HEK293T (cell line): ENCODE measurements at regions not wholly inside any gene's neighbourhood (a gene's known extent, or its start where the extent isn't known, plus 50 kb on each side); places are given as distances from the start of the nearest gene placed in this dataset.

Source experiments
- CTCF ChIA-PET: fragments of 350-600 bp; formaldehyde crosslinking; extraction: SDS; loops from one replicate; lab custom pipeline; 2021; ENCODE audit warnings: antibody characterized with exemption, inconsistent platforms; lab: Yijun Ruan, JAX
- POLR2A ChIA-PET: fragments of 350-600 bp; formaldehyde crosslinking; extraction: SDS; loops from one replicate; lab custom pipeline; 2020; ENCODE audit warnings: antibody characterized with exemption, inconsistent platforms; lab: Yijun Ruan, JAX
- DNase-seq: peaks from one replicate; pipeline ENCODE4 v3.0.0; 2012; ENCODE audit warnings: mixed read lengths; ENCODE audit errors: extremely low spot score
- ARNT ChIP-seq: fragments of 450-650 bp; IDR thresholded peaks from 2 replicates; pipeline ENCODE4 v1.6.1; 2017; ENCODE audit warnings: mild to moderate bottlenecking
- BHLHE40 ChIP-seq: fragments of 450-650 bp; IDR thresholded peaks from 2 replicates; pipeline ENCODE4 v1.6.1; 2016; ENCODE audit warnings: mild to moderate bottlenecking, moderate library complexity, borderline replicate concordance
- CTBP1 ChIP-seq: fragments of 450-650 bp; IDR thresholded peaks from 2 replicates; pipeline ENCODE4 v1.6.1; 2016; ENCODE audit warnings: borderline replicate concordance
- ELF4 ChIP-seq: fragments of 450-650 bp; IDR thresholded peaks from 2 replicates; pipeline ENCODE4 v1.6.1; 2017; ENCODE audit warnings: antibody characterized with exemption
- FOXA1 ChIP-seq: fragments of 450-650 bp; IDR thresholded peaks from 2 replicates; pipeline ENCODE4 v1.6.1; 2016; ENCODE audit warnings: mild to moderate bottlenecking
- FOXK2 ChIP-seq: fragments of 450-650 bp; IDR thresholded peaks from 2 replicates; pipeline ENCODE4 v1.6.1; 2016; ENCODE audit warnings: mild to moderate bottlenecking
- FOXM1 ChIP-seq: fragments of 450-650 bp; IDR thresholded peaks from 2 replicates; pipeline ENCODE4 v1.6.1; 2017; ENCODE audit warnings: mild to moderate bottlenecking, borderline replicate concordance
- HDGF ChIP-seq: fragments of 450-650 bp; IDR thresholded peaks from 2 replicates; pipeline ENCODE4 v1.6.1; 2017; ENCODE audit warnings: antibody characterized with exemption, borderline replicate concordance
- L3MBTL2 ChIP-seq: fragments of 450-650 bp; conservative IDR thresholded peaks from 2 replicates; pipeline ENCODE4 v1.6.1; 2016; ENCODE audit warnings: mild to moderate bottlenecking
- LEF1 ChIP-seq: fragments of 450-650 bp; IDR thresholded peaks from 2 replicates; pipeline ENCODE4 v1.6.1; 2017; ENCODE audit warnings: mild to moderate bottlenecking, borderline replicate concordance
- NFRKB ChIP-seq: fragments of 450-650 bp; IDR thresholded peaks from 2 replicates; pipeline ENCODE4 v1.6.1; 2016; ENCODE audit warnings: mild to moderate bottlenecking, moderate library complexity
- PKNOX1 ChIP-seq: fragments of 450-650 bp; IDR thresholded peaks from 2 replicates; pipeline ENCODE4 v1.6.1; 2016
- SP1 ChIP-seq: fragments of 450-650 bp; IDR thresholded peaks from 2 replicates; pipeline ENCODE4 v1.6.1; 2017
- SUZ12 ChIP-seq: fragments of 450-650 bp; IDR thresholded peaks from 2 replicates; pipeline ENCODE4 v1.6.1; 2016; ENCODE audit warnings: mild to moderate bottlenecking
- TARDBP ChIP-seq: fragments of 450-650 bp; IDR thresholded peaks from 2 replicates; pipeline ENCODE4 v1.6.1; 2016
- ZNF384 ChIP-seq: fragments of 450-650 bp; IDR thresholded peaks from 2 replicates; pipeline ENCODE4 v1.6.1; 2016

- no peak for DNase-seq
- no peak for TF ChIP-seq ARNT
- TF ChIP-seq SP1 = no peak
- POLR2A ChIA-PET = no interaction called here
- CTCF ChIA-PET = no interaction called here
These were observed 69.5 kb downstream of the CCDC54 start for GRCh38 chr3:107446706-107447105.

GRCh38 chr3:107450254-107450893 is 72.4 kb upstream of the BBX start:
- POLR2A ChIA-PET = no interaction called here
- CTCF ChIA-PET = no interaction called here

GRCh38 chr3:107452436-107452835 is 70.3 kb upstream of the BBX start:
- POLR2A ChIA-PET = no interaction called here
- CTCF ChIA-PET = interaction anchor here (0.7 kb wide), 1 partner anchor 23 kb away, joined by 3 read pairs; no protein-coding TSS in a partner anchor
- no peak for TF ChIP-seq FOXK2
- no peak for TF ChIP-seq HDGF
- no peak for TF ChIP-seq BHLHE40
- no peak for TF ChIP-seq FOXM1
- TF ChIP-seq FOXA1 = no peak
- no peak for TF ChIP-seq ELF4
- no peak for TF ChIP-seq SUZ12
- no peak for TF ChIP-seq TARDBP
- TF ChIP-seq ZNF384 = no peak
- no peak for TF ChIP-seq L3MBTL2
- no peak for TF ChIP-seq SP1
- no peak for TF ChIP-seq NFRKB
- no peak for TF ChIP-seq ARNT
- no peak for TF ChIP-seq CTBP1
- no peak for TF ChIP-seq PKNOX1
- no peak for TF ChIP-seq LEF1
- no peak for DNase-seq

More at GRCh38 chr3:107450254-107450893, 72.4 kb upstream of the BBX start:
- TF ChIP-seq FOXM1 (no peak), LEF1 (no peak), L3MBTL2 (no peak), HDGF (no peak)
- DNase-seq = no peak

GRCh38 chr3:107453504-107453903 is 69.3 kb upstream of the BBX start:
- no peak for TF ChIP-seq CTBP1
- TF ChIP-seq ELF4 = no peak
- no peak for TF ChIP-seq FOXK2
- no peak for TF ChIP-seq PKNOX1
- TF ChIP-seq ZNF384 = no peak
- no peak for TF ChIP-seq TARDBP
- TF ChIP-seq L3MBTL2 = no peak
- no peak for TF ChIP-seq LEF1
- no peak for TF ChIP-seq HDGF
- no peak for TF ChIP-seq FOXA1
- no peak for TF ChIP-seq NFRKB
- no peak for TF ChIP-seq ARNT
- no peak for TF ChIP-seq BHLHE40
- no peak for TF ChIP-seq SUZ12
- TF ChIP-seq FOXM1 = no peak
- no peak for TF ChIP-seq SP1
- no peak for DNase-seq
- ChIA-PET POLR2A (no interaction called here), CTCF (interaction anchor here (0.7 kb wide), 1 partner anchor 24 kb away, joined by 3 read pairs; no protein-coding TSS in a partner anchor)

GRCh38 chr3:107455621-107456020 is 67.1 kb upstream of the BBX start:
- CTCF ChIA-PET = interaction anchor here (0.8 kb wide), 1 partner anchor 26 kb away, joined by 4 read pairs; no protein-coding TSS in a partner anchor
- DNase-seq = no peak
- POLR2A ChIA-PET = no interaction called here
- TF ChIP-seq CTBP1 = no peak

GRCh38 chr3:107456501-107456900 is 66.3 kb upstream of the BBX start:
- TF ChIP-seq LEF1 (no peak), ZNF384 (no peak), FOXA1 (no peak), FOXM1 (no peak), BHLHE40 (no peak), ELF4 (no peak), SP1 (no peak), FOXK2 (no peak), ARNT (no peak), PKNOX1 (no peak), SUZ12 (no peak), HDGF (no peak)
- CTCF ChIA-PET = no interaction called here
- DNase-seq = no peak
- POLR2A ChIA-PET = no interaction called here

GRCh38 chr3:107458871-107459270 is 63.9 kb upstream of the BBX start:
- TF ChIP-seq PKNOX1 (no peak), HDGF (no peak), ARNT (no peak), TARDBP (no peak), FOXK2 (no peak), L3MBTL2 (no peak), SUZ12 (no peak), LEF1 (no peak), SP1 (no peak), FOXM1 (no peak), CTBP1 (no peak), BHLHE40 (no peak), FOXA1 (no peak)
- ChIA-PET POLR2A (no interaction called here), CTCF (no interaction called here)
- no peak for DNase-seq
